HG03039 (cell line): ENCODE measurements at regions not wholly inside any gene's neighbourhood (a gene's known extent, or its start where the extent isn't known, plus 50 kb on each side); places are given as distances from the start of the nearest gene placed in this dataset.
"Not testable (repeated sequence)": the region's sequence is repeated elsewhere in the genome, so short reads cannot be mapped to it uniquely, and the experiment has no call there.

ENCODE experiments used
- ATAC-seq: cut with Tn5 transposase; IDR thresholded peaks from one replicate; pipeline ENCODE4 v1.9.1; 2021; ENCODE audit warnings: mild to moderate bottlenecking, moderate library complexity; ENCODE audit not compliant: unreplicated experiment

GRCh38 chrX:76987381-76987780, 459.8 kb upstream of the FGF16 start:
- no peak for ATAC-seq

- ATAC-seq, result no peak
Measured at GRCh38 chrX:76996641-76997040, 450.5 kb upstream of the FGF16 start.

DNA sequence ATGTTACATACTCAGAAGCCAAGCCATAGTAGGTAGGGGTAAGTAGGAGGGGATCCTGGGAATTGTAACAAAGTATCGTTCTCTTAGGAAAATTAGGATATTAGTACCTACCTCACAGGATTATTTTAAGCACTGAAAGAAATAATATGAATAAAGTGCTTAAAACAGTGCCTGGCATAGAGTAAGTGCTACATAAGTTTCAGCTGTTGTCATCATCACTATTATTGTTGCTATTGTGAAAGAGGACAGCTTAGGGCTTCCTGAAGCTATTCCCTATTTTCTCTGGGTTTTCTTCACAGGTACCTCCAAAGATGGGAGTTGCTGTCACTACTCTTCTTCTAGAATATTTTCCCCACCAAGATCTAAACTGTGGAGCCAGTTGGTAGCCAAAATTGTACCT, 443.7 kb upstream of the FGF16 start:
- no peak for ATAC-seq

DNA sequence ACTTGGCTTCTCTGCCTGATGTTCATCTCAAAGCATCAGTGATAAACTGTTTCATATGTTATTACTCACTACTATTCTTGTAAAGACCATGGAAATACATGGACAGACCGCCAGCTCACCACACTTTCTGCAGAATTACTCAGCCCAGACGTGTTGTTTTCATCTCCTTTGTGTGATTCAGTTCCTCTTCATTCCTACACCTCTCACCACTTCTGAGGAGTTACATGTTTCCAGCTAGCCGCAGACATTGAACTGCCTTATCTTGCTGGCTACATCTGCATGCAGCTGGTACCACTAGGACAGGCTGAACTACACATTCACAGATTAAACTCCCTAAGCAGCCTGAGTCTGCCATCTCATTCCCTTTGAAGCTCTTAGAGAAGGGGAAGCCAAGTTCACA, 443.2 kb upstream of the FGF16 start:
- no peak for ATAC-seq

GRCh38 chrX:77009691-77010090, 437.5 kb upstream of the FGF16 start:
- no peak for ATAC-seq

DNA sequence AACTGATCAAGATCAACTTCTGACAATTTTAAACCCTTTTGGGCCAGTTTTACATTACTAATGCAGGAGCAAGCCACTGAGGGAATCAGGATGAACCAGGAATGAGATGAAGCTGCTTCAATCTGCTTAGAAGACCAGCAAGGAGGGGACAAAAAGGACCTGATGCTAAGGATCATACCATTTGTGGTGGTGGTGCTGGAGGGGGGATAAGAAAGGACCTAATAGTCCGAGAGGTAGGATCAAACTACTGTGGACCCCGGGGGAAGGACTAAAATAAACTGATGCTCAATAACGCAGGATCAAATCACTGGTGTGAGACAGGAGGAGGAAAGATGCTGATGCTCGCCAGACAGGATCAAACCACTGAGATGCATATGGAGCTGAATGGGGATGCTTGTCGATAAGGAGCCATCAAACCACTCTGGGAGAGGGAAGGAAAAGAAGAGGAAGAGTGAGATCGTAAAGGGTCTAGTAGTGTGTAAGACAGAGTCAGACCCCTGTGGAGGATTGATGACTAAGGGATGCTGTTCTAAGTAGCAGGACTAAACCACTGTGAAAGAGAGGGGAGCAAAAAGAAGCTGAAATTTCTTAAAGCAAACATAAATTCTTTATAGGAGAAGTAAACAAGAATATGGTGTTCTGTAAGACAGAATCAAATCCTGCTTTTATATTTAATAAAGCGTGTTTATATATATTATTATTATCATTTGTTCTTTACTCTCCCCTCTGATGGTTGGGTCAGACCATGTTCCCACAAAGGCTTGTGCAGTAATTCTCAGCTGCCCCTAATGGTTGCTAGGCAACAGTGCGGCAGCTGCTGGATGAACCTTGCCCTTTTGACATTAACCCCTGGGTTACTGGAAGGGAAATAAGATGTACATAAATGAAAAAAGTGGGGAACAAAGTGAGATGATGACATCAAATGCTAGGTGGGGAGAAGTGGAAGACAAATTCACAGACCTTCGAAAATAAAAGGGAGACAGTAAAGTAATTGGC, 432.5 kb upstream of the FGF16 start:
- ATAC-seq, result no peak

DNA sequence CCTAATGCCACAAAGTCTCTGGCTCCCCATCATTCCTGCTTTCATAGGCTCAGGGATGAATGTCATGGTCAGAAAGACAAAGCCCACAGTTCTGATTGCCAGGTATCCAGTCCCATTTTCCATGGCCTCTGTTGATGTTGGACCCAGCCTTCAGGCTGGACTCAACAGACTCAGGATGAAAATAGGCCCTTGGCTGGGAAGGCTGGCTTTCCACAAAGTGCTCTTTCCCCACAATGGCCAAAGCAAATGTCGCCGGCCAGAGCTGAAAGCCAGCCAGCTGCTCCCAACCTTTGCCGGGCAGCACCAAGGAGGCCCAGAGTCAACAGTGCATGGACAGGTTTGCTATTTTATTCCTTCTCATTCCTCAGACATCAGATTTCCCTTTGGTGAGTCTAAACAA, 430.1 kb upstream of the FGF16 start:
- ATAC-seq, result no peak

- ATAC-seq, result not testable (repeated sequence)
Measured at GRCh38 chrX:77046180-77046810, 400.9 kb upstream of the FGF16 start.

DNA sequence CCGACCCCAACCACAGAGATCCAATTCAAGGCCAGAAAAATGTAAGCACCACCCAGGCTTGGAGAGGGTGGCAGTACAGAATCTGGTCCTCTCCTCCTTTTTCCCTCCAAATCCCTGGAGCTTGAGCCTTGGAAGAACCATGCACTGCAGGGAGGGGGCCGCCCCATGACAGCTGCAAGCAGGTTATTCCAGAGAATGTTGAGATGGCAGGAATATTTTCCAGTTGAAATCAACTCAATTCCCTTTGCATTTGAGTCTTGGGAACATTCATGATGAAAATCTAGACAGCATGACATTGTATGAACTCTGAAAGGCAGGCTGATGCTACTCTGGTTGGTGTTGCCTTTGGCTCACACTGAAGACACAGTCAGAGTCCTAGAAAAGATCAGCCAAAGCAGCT, 386.6 kb upstream of the FGF16 start:
- ATAC-seq, result no peak

- no peak for ATAC-seq
Measured at GRCh38 chrX:77061022-77061421, 386.2 kb upstream of the FGF16 start.

GRCh38 chrX:77061545-77061944, 385.6 kb upstream of the FGF16 start:
- no peak for ATAC-seq

- no peak for ATAC-seq
Measured at GRCh38 chrX:77065896-77066295, 381.3 kb upstream of the FGF16 start.

DNA sequence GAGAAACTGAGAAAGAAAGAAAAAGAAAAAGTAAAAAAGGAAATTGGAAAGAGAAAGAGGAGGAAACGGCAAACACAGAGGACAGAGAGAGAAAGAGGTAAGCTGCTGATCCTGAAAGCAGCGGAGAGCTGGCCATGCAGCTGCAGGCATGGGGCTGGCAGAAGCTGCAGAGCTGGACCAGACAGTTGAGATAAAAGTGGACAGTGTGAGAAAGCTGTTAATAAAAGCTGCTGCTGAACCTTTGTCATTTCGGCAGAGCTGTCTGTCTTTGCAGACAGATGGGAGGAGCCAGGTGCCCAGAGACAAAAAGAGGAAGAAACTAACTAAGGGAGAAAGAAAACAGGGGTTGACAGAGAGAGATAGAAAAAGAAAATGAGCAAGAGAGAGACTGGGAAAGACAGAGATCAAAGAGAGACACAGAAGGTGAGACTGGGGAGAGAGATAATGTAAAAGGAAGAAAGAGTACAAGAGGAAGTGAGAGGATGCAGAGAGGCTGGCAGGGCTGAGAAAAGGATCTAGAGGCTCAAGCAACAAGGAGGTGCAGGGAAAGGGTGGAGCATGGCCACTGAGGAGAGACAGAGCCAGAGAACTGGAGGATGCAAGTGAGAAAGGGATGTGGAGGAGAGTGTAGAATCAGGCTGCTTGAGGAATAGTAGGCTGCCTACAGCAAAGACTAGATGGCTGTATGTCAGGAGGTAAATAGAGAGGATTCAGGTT, 376.8 kb upstream of the FGF16 start:
- no peak for ATAC-seq

GRCh38 chrX:77076896-77077295, 370.3 kb upstream of the FGF16 start:
- no peak for ATAC-seq

DNA sequence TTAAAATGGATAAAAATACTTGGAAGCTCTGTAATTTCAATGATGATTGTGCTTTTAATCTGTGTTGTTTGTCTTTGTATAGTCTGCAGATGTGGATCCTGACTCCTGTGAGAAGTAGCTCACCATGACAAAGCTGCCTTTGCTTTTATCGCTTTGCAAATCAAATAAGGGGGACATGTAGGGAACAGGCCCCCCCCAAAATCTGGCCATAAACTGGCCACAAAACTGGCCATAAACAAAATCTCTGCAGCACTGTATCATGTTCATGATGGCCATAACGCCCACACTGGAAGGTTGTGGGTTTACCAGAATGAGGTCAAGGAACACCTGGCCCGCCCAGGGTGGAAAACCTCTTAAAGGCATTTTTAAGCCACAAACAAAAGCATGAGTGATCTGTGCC, 366.0 kb upstream of the FGF16 start:
- ATAC-seq, result not testable (repeated sequence)

GRCh38 chrX:77085372-77085771, 361.8 kb upstream of the FGF16 start:
- ATAC-seq, result no peak

DNA sequence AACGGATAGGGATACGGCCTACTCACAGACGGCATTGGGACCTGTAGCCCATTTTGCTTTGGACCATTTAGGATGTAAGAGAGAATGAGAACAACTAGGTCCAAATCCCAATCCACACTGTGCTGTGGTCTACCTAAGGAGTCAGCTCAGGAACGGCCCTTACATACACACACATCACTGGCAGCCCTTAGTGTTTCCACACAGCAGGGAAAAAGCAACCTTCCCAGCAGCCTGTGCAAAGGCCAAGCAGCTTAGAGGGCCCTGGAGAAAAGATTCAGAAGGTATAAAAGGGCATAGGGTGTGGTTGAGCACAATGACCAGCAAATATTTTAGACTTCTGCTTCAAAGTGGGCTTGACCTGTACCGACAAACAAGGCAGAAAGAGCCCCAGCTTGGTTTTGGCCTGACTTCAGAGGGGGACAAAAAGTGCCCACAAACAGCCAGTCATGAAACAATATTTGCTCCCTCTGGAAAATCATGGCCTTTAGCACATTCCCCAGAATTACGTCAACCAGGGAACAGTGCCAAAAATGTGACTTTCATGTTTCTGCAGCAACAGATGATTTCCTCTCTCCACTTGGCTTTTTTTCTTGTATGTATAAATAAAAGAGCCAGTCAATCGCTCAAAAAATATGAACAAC, 359.5 kb upstream of the FGF16 start:
- no peak for ATAC-seq

DNA sequence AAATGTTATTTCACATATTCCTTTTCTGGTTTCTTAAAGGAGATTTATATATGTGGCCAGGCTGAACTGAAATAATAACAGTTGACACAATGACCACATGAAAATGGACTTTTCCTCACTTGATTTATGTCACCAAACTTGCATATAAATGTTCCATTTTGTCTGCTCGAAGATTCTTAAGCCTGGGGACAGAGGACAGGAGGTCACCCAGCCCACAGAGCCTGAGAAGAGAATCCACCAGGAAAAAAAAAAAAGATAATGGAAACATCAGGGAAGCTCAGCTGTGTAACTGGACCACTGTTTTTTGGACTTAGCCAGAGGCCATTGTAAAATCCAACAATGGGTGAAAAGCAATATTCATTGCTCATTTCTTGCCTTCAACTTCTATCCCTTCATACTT, 359.0 kb upstream of the FGF16 start:
- ATAC-seq, result no peak

GRCh38 chrX:77114501-77114900, 332.7 kb upstream of the FGF16 start:
- no peak for ATAC-seq

- no peak for ATAC-seq
Measured at GRCh38 chrX:77118686-77119085, 328.5 kb upstream of the FGF16 start.

DNA sequence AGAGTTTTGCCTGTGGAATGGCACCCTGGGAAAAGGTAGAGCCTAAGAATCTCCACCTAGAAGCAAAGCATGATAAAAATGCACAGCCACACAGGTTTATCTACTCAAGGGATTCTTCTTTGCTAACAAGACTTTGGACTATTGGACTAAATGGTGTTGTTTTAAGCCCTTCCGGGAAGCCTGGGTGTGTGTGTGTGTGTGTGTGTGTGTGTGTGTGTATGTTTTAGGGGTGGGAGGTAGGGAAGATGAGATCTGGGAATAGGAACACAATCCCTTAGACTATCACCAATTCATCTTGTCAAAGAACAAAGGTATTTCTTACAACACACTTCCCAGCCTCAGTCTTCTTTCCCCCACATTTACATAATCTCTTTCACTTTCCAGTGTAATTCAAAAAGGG, 327.5 kb upstream of the FGF16 start:
- no peak for ATAC-seq
